ENCODE measurements at regions not wholly inside any gene's neighbourhood (a gene's known extent, or its start where the extent isn't known, plus 50 kb on each side); places are given as distances from the start of the nearest gene placed in this dataset.
"Not testable (repeated sequence)": the region's sequence is repeated elsewhere in the genome, so short reads cannot be mapped to it uniquely, and the experiment has no call there.

- no peak for DNase-seq
Measured at GRCh38 chr7:109834851-109835250, 1256.1 kb upstream of the LRRN3 start.

- no peak for DNase-seq
Measured at GRCh38 chr7:109835577-109835976, 1255.3 kb upstream of the LRRN3 start.

GRCh38 chr7:109836016-109836415, 1254.9 kb upstream of the LRRN3 start:
- DNase-seq: no peak

DNA sequence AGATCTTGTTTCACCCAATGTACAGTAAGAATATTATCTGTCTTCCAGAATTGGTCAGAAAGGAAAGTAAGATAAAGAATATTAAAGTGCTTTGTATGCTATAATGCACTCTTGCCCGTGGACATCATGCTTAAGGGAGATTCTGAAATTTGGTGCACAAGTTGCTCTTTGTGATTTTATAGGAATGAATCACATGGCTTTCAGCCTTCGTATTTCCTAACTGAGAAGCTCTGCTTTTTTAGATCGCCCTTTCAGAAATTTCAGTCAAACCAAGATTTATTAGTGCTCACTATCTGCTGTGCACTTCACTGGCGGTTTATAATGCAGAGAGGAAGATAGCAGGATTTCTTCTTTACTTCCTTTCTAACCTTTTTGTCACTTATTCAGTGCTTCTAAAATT, 1248.5 kb upstream of the LRRN3 start:
- no peak for DNase-seq

- peak; percentile 68 for DNase-seq
Measured at GRCh38 chr7:109844362-109844761, 1246.6 kb upstream of the LRRN3 start.

DNA sequence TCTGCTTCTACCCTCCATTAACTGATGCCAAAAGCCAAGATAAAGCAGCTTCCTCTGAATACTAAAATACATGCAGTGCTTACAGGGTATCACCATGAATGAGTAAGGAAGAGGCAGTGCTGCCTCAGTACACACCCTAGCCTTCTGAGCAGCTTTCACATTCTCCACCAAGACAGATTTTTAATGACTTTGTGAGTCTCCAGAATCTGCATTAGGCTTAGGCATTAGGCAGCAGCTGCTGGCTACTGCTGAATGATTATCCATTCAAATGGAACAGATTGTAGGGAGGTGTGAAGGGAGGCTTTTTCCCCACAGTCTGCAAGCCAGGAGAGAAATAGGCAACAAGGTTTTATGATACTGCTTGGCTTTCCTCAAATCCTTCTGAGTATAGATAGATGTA, 1226.7 kb upstream of the LRRN3 start:
- DNase-seq: no peak

DNA sequence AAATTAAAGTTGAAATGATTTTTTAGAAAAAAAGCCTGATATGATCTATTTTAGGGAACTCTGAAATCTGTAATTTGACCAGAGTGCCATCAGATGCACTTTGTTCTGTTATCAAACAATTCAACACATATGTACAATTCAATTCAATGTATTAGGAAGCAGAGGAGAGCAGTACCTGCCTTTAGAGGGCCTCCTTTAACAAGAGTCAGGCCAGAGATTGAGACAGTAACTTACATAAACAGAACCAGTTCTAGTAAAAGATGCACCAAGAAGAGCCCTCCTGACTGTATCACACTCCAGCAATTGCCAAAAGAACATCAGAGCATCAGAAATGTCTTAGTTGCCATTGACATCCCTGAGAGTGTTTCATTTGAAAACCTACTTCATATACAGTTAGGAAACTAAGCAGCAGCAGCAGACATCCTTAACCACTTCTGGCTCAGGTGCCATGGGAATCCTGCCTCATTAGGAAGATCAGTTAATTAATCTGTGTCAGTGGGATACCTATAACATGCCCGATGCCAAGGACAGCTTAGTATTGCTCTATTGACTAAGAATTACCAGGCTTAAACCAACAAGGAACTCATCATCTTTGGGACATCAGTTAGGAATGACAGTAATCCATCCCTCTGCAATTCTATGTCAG, 1222.6 kb upstream of the LRRN3 start:
- peak; percentile 35 for DNase-seq

DNA sequence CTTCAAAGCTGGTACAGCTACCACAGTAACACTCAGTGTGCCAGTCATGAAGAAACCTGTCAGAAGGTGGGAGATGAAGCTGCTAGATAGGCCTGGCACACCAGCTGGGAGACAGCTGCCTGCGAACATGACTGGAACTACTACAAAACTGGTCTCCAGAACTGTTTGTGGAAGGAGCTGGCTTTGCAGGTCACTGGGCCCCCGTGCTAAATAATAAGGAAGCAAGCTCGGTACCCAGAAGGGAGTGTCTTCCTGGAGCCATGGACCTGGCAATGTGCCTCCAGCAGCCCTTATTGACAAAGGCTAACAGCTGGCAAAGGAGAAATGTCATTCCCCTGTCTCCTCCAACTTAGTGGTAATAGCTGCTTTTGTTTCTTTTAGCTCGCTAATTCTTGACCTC, 1217.6 kb upstream of the LRRN3 start:
- peak; percentile 31 for DNase-seq

GRCh38 chr7:109879287-109879828, 1211.6 kb upstream of the LRRN3 start:
- DNase-seq: peak; percentile 31

DNA sequence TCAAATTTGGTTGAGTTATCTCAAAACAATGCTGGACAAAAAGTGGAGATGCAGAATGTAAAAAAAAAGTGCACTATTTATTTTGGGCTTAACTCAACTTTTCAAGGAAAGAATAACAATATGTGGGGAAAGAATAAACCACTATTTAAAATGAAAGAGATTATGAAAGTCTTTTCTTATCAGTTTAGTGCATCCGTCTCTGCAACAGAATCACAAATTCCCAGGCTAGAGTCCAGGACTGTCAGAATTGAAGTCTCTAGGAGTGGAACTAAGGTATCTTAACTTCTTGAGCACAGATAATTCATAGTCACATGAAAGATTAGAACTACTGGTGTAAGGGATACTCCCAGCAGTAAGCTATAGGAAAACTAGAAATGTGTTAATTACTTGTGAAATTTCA, 1200.3 kb upstream of the LRRN3 start:
- DNase-seq: no peak

- DNase-seq: no peak
Measured at GRCh38 chr7:109893231-109893630, 1197.7 kb upstream of the LRRN3 start.

GRCh38 chr7:109895536-109895935, 1195.4 kb upstream of the LRRN3 start:
- no peak for DNase-seq

GRCh38 chr7:109901926-109902325, 1189.0 kb upstream of the LRRN3 start:
- no peak for DNase-seq

DNA sequence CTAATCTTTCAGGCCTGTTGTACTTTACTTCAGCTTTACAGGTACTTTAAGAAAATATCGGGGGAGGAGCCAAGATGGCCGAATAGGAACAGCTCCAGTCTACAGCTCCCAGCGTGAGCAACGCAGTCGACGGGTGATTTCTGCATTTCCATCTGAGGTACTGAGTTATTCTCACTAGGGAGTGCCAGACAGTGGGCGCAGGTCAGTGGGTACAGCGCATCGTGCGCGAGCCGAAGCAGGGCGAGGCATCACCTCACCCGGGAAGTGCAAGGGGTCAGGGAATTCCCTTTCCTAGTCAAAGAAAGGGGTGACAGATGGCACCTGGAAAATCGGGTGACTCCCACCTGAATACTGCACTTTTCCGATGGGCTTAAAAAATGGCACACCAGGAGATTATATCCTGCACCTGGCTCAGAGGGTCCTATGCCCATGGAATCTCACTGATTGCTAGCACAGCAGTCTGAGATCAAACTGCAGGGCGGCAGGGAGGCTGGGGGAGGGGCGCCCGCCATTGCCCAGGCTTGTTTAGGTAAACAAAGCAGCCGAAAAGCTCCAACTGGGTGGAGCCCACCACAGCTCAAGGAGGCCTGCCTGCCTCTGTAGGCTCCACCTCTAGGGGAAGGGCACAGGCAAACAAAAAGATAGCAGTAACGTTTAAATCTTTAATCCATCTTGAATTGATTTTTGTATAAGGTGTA, 1185.4 kb upstream of the LRRN3 start:
- not testable (repeated sequence) for DNase-seq

- DNase-seq: no peak
Measured at GRCh38 chr7:109915670-109916069, 1175.3 kb upstream of the LRRN3 start.

DNA sequence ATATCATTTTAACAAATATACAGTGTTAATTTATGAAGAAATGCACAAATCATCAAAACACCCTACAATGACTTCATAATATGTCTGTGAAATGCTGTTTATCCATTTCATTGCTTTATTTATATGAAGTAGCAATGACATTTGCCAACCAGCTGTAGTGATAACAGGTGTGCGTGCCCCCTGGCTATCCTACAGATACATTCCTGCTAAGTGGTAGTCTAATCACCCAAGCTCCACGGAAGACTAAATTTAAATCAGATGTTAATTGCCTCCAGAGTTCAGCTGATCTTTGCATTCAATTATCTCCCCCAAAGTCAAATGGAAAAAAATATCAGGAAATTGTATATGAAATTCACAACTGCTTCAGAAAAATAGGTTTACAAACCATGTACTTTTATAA, 1164.2 kb upstream of the LRRN3 start:
- DNase-seq: no peak

DNA sequence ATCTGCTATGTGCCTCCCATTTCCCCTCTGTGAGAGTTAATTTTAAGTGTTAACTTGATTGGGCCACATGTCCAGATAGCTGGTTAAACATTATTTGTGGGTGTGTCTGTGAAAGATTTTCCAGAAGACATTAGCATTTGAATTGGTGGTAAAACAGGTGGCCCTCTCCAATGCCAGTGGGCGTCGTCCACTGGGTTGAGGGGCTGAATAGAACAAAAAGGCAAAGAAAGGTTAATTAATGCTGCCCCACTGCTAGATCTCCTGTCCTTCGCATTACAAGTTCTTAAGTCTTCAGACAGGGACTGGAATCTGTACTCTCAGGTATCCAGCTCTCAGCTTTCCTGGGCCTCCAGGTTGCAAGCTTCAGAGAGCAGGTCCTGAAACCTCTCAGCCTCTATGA, 1160.9 kb upstream of the LRRN3 start:
- DNase-seq: no peak

- no peak for DNase-seq
Measured at GRCh38 chr7:109939207-109939606, 1151.7 kb upstream of the LRRN3 start.

GRCh38 chr7:109945820-109946518, 1145.0 kb upstream of the LRRN3 start:
- DNase-seq: no peak

- DNase-seq: peak; percentile 28
Measured at GRCh38 chr7:109950256-109950655, 1140.7 kb upstream of the LRRN3 start.

GRCh38 chr7:109950821-109951564, 1139.9 kb upstream of the LRRN3 start:
- DNase-seq: no peak

DNA sequence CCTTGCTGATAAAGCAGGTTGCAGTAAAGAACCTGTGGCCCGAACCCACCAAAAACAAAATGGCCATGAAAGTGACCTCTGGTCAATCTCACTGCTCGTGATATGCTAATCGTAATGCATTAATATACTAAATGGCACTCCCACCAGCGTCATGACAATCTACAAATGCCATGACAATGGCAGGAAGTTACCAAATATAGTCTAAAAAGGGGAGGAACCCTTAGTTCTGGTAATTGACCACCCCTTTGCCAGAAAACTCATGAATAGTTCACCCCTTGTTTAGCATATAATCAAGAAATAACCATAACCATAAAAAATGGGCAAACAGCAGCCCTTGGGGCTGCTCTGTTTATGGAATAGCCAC, 1139.4 kb upstream of the LRRN3 start:
- DNase-seq: no peak

- no peak for DNase-seq
Measured at GRCh38 chr7:109955986-109956385, 1134.9 kb upstream of the LRRN3 start.
